IMR-90 (cell line): ENCODE measurements at regions not wholly inside any gene's neighbourhood (a gene's known extent, or its start where the extent isn't known, plus 50 kb on each side); places are given as distances from the start of the nearest gene placed in this dataset.

Source experiments
- ATAC-seq: fragments of 200-7000 bp; cut with Tn5 transposase; 2 replicates; pipeline ENCODE4 v1.9.1; 2020; ENCODE audit warnings: low read depth, mild to moderate bottlenecking, moderate library complexity
- BruUV-seq: library from RNA; stranded (reverse); fragments of 400-500 nt; replicated peaks from 2 replicates; lab custom pipeline; 2021; lab: Mats Ljungman, UMichigan
- CTCF ChIA-PET: fragments of 300-600 bp; formaldehyde crosslinking; extraction: SDS; loops from one replicate; lab custom pipeline; 2021; ENCODE audit warnings: antibody characterized with exemption; lab: Yijun Ruan, JAX
- POLR2A ChIA-PET: fragments of 300-600 bp; sonication (Branson Sonifier 250); formaldehyde crosslinking; loops from one replicate; lab custom pipeline; 2022; ENCODE audit warnings: antibody characterized with exemption; ENCODE audit not compliant: unreplicated experiment; lab: Charles Lee
- DNase-seq: peaks from one replicate; pipeline ENCODE4 v3.0.0; 2013
- H2AFZ ChIP-seq: replicated peaks from 2 replicates; pipeline ENCODE3; 2013; ENCODE audit warnings: low read length, mild to moderate bottlenecking; ENCODE audit not compliant: poor library complexity
- H2AK5ac ChIP-seq: 2 replicates; pipeline ENCODE4 v1.6.1; 2013; ENCODE audit warnings: low read depth, low read length, inconsistent platforms
- H2AK9ac ChIP-seq: replicated peaks from 2 replicates; pipeline ENCODE3; 2013; ENCODE audit warnings: mild to moderate bottlenecking, low read depth, low read length, moderate library complexity; ENCODE audit not compliant: poor library complexity
- H2BK120ac ChIP-seq: 2 replicates; pipeline ENCODE4 v1.6.1; 2013; ENCODE audit warnings: low read depth, low read length, inconsistent platforms
- H2BK15ac ChIP-seq: 3 replicates; pipeline ENCODE4 v1.6.1; 2013; ENCODE audit warnings: low read depth, low read length, inconsistent platforms
- H2BK20ac ChIP-seq: 2 replicates; pipeline ENCODE4 v1.6.1; 2013; ENCODE audit warnings: low read depth, mild to moderate bottlenecking, inconsistent platforms, low read length, moderate library complexity
- H2BK5ac ChIP-seq: 2 replicates; pipeline ENCODE4 v1.6.1; 2013; ENCODE audit warnings: mild to moderate bottlenecking, low read depth, low read length, inconsistent platforms; ENCODE audit not compliant: poor library complexity, severe bottlenecking
- H3K14ac ChIP-seq: replicated peaks from 2 replicates; pipeline ENCODE4 v1.6.1; 2013; ENCODE audit warnings: low read depth, low read length, inconsistent platforms
- H3K18ac ChIP-seq: 2 replicates; pipeline ENCODE4 v1.6.1; 2013; ENCODE audit warnings: low read depth, low read length, control low read depth
- H3K23ac ChIP-seq: 2 replicates; pipeline ENCODE4 v1.6.1; 2013; ENCODE audit warnings: low read depth, low read length, inconsistent platforms
- H3K27ac ChIP-seq: 2 replicates; pipeline ENCODE4 v1.5.1; 2013; ENCODE audit warnings: mild to moderate bottlenecking, control low read depth, low read length; ENCODE audit not compliant: insufficient read depth
- H3K27me3 ChIP-seq: 2 replicates; pipeline ENCODE4 v1.6.1; 2013; ENCODE audit warnings: low read length; ENCODE audit not compliant: control insufficient read depth, insufficient read depth
- H3K36me3 ChIP-seq: 2 replicates; pipeline ENCODE4 v1.6.1; 2013; ENCODE audit warnings: low read length, mixed read lengths; ENCODE audit not compliant: control insufficient read depth, insufficient read depth
- H3K4ac ChIP-seq: 2 replicates; pipeline ENCODE4 v1.6.1; 2013; ENCODE audit warnings: low read depth, low read length, inconsistent platforms
- H3K4me1 ChIP-seq: 2 replicates; pipeline ENCODE4 v1.6.1; 2013; ENCODE audit warnings: low read length, mixed read lengths; ENCODE audit not compliant: control insufficient read depth, insufficient read depth
- H3K4me2 ChIP-seq: 2 replicates; pipeline ENCODE4 v1.6.1; 2013; ENCODE audit warnings: low read depth, mild to moderate bottlenecking, control low read depth, low read length, moderate library complexity
- H3K4me3 ChIP-seq: 2 replicates; pipeline ENCODE4 v1.5.1; 2013; ENCODE audit warnings: low read depth, mild to moderate bottlenecking, control low read depth, low read length, moderate library complexity; ENCODE audit not compliant: insufficient read depth
- H3K56ac ChIP-seq: 2 replicates; pipeline ENCODE4 v1.6.1; 2013; ENCODE audit warnings: low read length, inconsistent platforms; ENCODE audit not compliant: insufficient read depth; ENCODE audit errors: extremely low read depth
- H3K79me1 ChIP-seq, 2 experiments: 2 replicates each; pipeline ENCODE4 v1.6.1; 2013; ENCODE audit warnings: low read length in 2 of 2, inconsistent platforms in 1 of 2, low read depth in 1 of 2
- H3K9ac ChIP-seq: 2 replicates; pipeline ENCODE4 v1.6.1; 2013; ENCODE audit warnings: low read depth, low read length, control low read depth
- H3K9me1 ChIP-seq: 2 replicates; pipeline ENCODE4 v1.6.1; 2013; ENCODE audit warnings: low read length, inconsistent platforms; ENCODE audit not compliant: insufficient read depth
- H3K9me3 ChIP-seq: 2 replicates; pipeline ENCODE4 v1.6.1; 2013; ENCODE audit warnings: low read length; ENCODE audit not compliant: control insufficient read depth, insufficient read depth
- H4K20me1 ChIP-seq: 2 replicates; pipeline ENCODE4 v1.6.1; 2013; ENCODE audit warnings: low read length, inconsistent platforms; ENCODE audit not compliant: insufficient read depth
- H4K5ac ChIP-seq: 2 replicates; pipeline ENCODE4 v1.6.1; 2013; ENCODE audit warnings: mild to moderate bottlenecking, low read depth, low read length, control low read depth
- H4K8ac ChIP-seq, 2 experiments: 2 replicates each; pipeline ENCODE4 v1.6.1; 2013; ENCODE audit warnings: low read depth in 2 of 2, low read length in 2 of 2, control low read depth in 1 of 2, inconsistent platforms in 1 of 2
- H4K91ac ChIP-seq: 2 replicates; pipeline ENCODE4 v1.6.1; 2013; ENCODE audit warnings: low read depth, low read length, inconsistent platforms; ENCODE audit not compliant: insufficient read depth
- BHLHE40 ChIP-seq: fragments of 150-350 bp; IDR thresholded peaks from 2 replicates; pipeline ENCODE4 v1.6.1; 2016; ENCODE audit warnings: mild to moderate bottlenecking, low read depth, low read length
- CEBPB ChIP-seq: IDR thresholded peaks from 2 replicates; pipeline ENCODE4 v1.6.1; 2012; ENCODE audit warnings: low read depth, low read length, improper control_type of control experiment
- CHD1 ChIP-seq: IDR thresholded peaks from 2 replicates; pipeline ENCODE4 v1.6.1; 2012; ENCODE audit warnings: low read depth, low read length, improper control_type of control experiment
- CTCF ChIP-seq: conservative IDR thresholded peaks from 2 replicates; pipeline ENCODE4 v1.5.1; 2012; ENCODE audit warnings: mild to moderate bottlenecking, low read depth, low read length, improper control_type of control experiment
- ELK1 ChIP-seq: fragments of 150-350 bp; IDR thresholded peaks from 2 replicates; pipeline ENCODE4 v1.6.1; 2016; ENCODE audit warnings: low read depth, mild to moderate bottlenecking, low read length, moderate library complexity, borderline replicate concordance
- FOS ChIP-seq: fragments of 150-350 bp; IDR thresholded peaks from 2 replicates; pipeline ENCODE4 v1.6.1; 2016; ENCODE audit warnings: low read depth, low read length
- MAFK ChIP-seq: IDR thresholded peaks from 2 replicates; pipeline ENCODE4 v1.6.1; 2012; ENCODE audit warnings: low read depth, low read length, improper control_type of control experiment
- MAZ ChIP-seq: IDR thresholded peaks from 2 replicates; pipeline ENCODE4 v1.6.1; 2012; ENCODE audit warnings: low read depth, mild to moderate bottlenecking, low read length, improper control_type of control experiment, moderate library complexity, borderline replicate concordance
- MXI1 ChIP-seq: IDR thresholded peaks from 2 replicates; pipeline ENCODE4 v1.6.1; 2012; ENCODE audit warnings: low read depth, mild to moderate bottlenecking, low read length, moderate library complexity, borderline replicate concordance
- NFE2L2 ChIP-seq: fragments of 150-350 bp; IDR thresholded peaks from 2 replicates; pipeline ENCODE4 v1.6.1; 2016; ENCODE audit warnings: low read depth, mild to moderate bottlenecking, low read length
- POLR2A ChIP-seq: IDR thresholded peaks from 2 replicates; pipeline ENCODE4 v1.6.1; 2012; ENCODE audit warnings: mild to moderate bottlenecking, low read depth, low read length
- RCOR1 ChIP-seq: IDR thresholded peaks from 2 replicates; pipeline ENCODE4 v1.6.1; 2012; ENCODE audit warnings: mild to moderate bottlenecking, low read length, improper control_type of control experiment; ENCODE audit not compliant: insufficient replicate concordance
- RFX5 ChIP-seq: IDR thresholded peaks from 2 replicates; pipeline ENCODE4 v1.8.0; 2012; ENCODE audit warnings: low read depth, mild to moderate bottlenecking, low read length, moderate library complexity
- SMC3 ChIP-seq: fragments of 150-350 bp; IDR thresholded peaks from 2 replicates; pipeline ENCODE4 v1.6.1; 2016; ENCODE audit warnings: low read depth, mild to moderate bottlenecking, antibody characterized with exemption, low read length, moderate library complexity
- USF2 ChIP-seq: fragments of 150-350 bp; IDR thresholded peaks from 2 replicates; pipeline ENCODE4 v1.6.1; 2017; ENCODE audit warnings: mild to moderate bottlenecking, antibody characterized with exemption, low read length, low read depth
- WGBS, 2 experiments: methylation state at CpG; one replicate each; pipeline versions ENCODE4 v1.1.5 to v1.1.7; 2013; ENCODE audit warnings: missing lambda C conversion rate in 2 of 2; ENCODE audit not compliant: insufficient read length in 1 of 2; ENCODE audit errors: extremely low coverage in 2 of 2; 5-methylcytosine and 5-hydroxymethylcytosine counted together
- dilution Hi-C: fragments of 300-500 bp; cut with HindIII; formaldehyde crosslinking; loops from one replicate; pipeline ENCODE4 v1.14.3; 2018; ENCODE audit warnings: low sequenced_read_pairs; ENCODE audit not compliant: unreplicated experiment
- in situ Hi-C: fragments of 300-500 bp; cut with MboI; formaldehyde crosslinking; loops from 3 replicates; pipeline ENCODE4 v1.14.3; 2019; ENCODE audit warnings: low sequenced_read_pairs, inconsistent platforms, mixed read lengths
- intact Hi-C: fragments of 100-400 bp; cut with micrococcal nuclease; formaldehyde crosslinking; loops from 2 replicates; pipeline ENCODE4 v1.10.0; 2022

- no peak for DNase-seq
- Histone ChIP-seq H3K4me3 (no peak overlapping the region), H2BK120ac (peak overlapping the region; percentile 67; the same call in 1 of the 2 replicates), H2BK5ac (peak overlapping the region; percentile 88), H2BK20ac (peak overlapping the region; percentile 74; the same call in 1 of the 2 replicates), H3K27me3 (no peaks in the 10 kb centered on the region), H3K14ac (peak overlapping the region; percentile 56; the same call in 1 of the 2 replicates), H3K18ac (peak overlapping the region; percentile 62; the same call in 1 of the 2 replicates), H4K20me1 (no peaks in the 10 kb centered on the region), H3K9ac (no peak overlapping the region), H3K27ac (no peak overlapping the region), H4K8ac (peak overlapping the region; percentile 38 to 71; a peak in 3 of 4 replicates), H2AFZ (peak overlapping the region; percentile 85), H3K4me1 (peaks cover 15% of the 10 kb centered on the region), H3K4me2 (no peak overlapping the region), H2BK15ac (peak overlapping the region; percentile 83; the same call in 1 of the 3 replicates), H2AK9ac (peak overlapping the region; percentile 77), H4K5ac (peak overlapping the region; percentile 65; the same call in 1 of the 2 replicates), H3K23ac (peak overlapping the region; percentile 14; the same call in 1 of the 2 replicates), H3K79me1 (no peaks in the 10 kb centered on the region; a peak in 1 of 4 replicates), H3K56ac (peak overlapping the region; percentile 23; the same call in 1 of the 2 replicates), H3K9me1 (peaks cover 6% of the 10 kb centered on the region), H3K4ac (peak overlapping the region; percentile 66), H4K91ac (peak overlapping the region; percentile 80), H3K9me3 (no peaks in the 10 kb centered on the region), H3K36me3 (no peaks in the 10 kb centered on the region), H2AK5ac (peak overlapping the region; percentile 71)
- ChIA-PET CTCF (interaction anchor here (1.3 kb wide), 1 partner anchor 23 kb away, joined by 4 read pairs; no protein-coding TSS in a partner anchor), POLR2A (no interaction called here)
- dilution Hi-C loops: no loop called here
- BruUV-seq: no TSS peak
- no CpG with 5 or more reads among the region's 5 CpGs for WGBS, 2 experiments
- in situ Hi-C loops: no loop called here
- intact Hi-C loops: no loop called here
- no peak for ATAC-seq
- TF ChIP-seq FOS (no peak), MXI1 (no peak), RFX5 (no peak), CEBPB (no peak), MAZ (no peak), ELK1 (no peak), BHLHE40 (no peak), NFE2L2 (no peak), USF2 (no peak), CTCF (no peak), CHD1 (no peak), POLR2A (no peak), MAFK (no peak), RCOR1 (no peak), SMC3 (no peak)
These were observed 69.2 kb upstream of the CCN6 start for GRCh38 chr6:111984516-111985201.
